GM23248 (cell line): ENCODE measurements at regions not wholly inside any gene's neighbourhood (a gene's known extent, or its start where the extent isn't known, plus 50 kb on each side); places are given as distances from the start of the nearest gene placed in this dataset.

Source experiments
- DNase-seq: peaks from one replicate; pipeline ENCODE4 v3.0.0-alpha.2; 2015
- H2AFZ ChIP-seq: fragments of 200-600 bp; sonication (generic); 2 replicates; pipeline ENCODE4 v1.6.1; 2016; ENCODE audit warnings: antibody characterized with exemption
- H3F3A ChIP-seq: fragments of 200-600 bp; sonication (generic); 2 replicates; pipeline ENCODE4 v1.6.1; 2016; ENCODE audit warnings: mild to moderate bottlenecking, antibody characterized with exemption, mixed run types; ENCODE audit not compliant: insufficient read depth
- H3K27ac ChIP-seq: fragments of 200-600 bp; sonication (generic); 2 replicates; pipeline ENCODE4 v1.5.1; 2016; ENCODE audit warnings: mild to moderate bottlenecking
- H3K27me3 ChIP-seq: fragments of 200-600 bp; sonication (generic); replicated peaks from 2 replicates; pipeline ENCODE4 v1.6.1; 2016; ENCODE audit warnings: mild to moderate bottlenecking; ENCODE audit not compliant: insufficient read depth
- H3K36me3 ChIP-seq: fragments of 200-600 bp; sonication (generic); 2 replicates; pipeline ENCODE4 v1.6.1; 2016; ENCODE audit warnings: low read depth, mild to moderate bottlenecking
- H3K4me1 ChIP-seq: fragments of 200-600 bp; sonication (generic); 2 replicates; pipeline ENCODE4 v1.6.1; 2016; ENCODE audit warnings: mild to moderate bottlenecking; ENCODE audit not compliant: insufficient read depth
- H3K4me2 ChIP-seq: fragments of 200-600 bp; sonication (generic); one replicate; pipeline ENCODE4 v1.6.1; 2016; ENCODE audit warnings: mild to moderate bottlenecking; ENCODE audit not compliant: unreplicated experiment
- H3K4me3 ChIP-seq: fragments of 200-600 bp; sonication (generic); 2 replicates; pipeline ENCODE4 v1.5.1; 2016; ENCODE audit warnings: mild to moderate bottlenecking
- H3K79me2 ChIP-seq: fragments of 200-600 bp; sonication (generic); 2 replicates; pipeline ENCODE4 v1.6.1; 2016; ENCODE audit warnings: mild to moderate bottlenecking; ENCODE audit not compliant: insufficient read depth
- H3K9ac ChIP-seq: fragments of 200-600 bp; sonication (generic); 2 replicates; pipeline ENCODE4 v1.6.1; 2016; ENCODE audit warnings: mild to moderate bottlenecking
- H3K9me2 ChIP-seq: fragments of 200-600 bp; sonication (generic); 2 replicates; pipeline ENCODE4 v1.6.1; 2016; ENCODE audit warnings: mixed run types, mild to moderate bottlenecking, moderate library complexity; ENCODE audit not compliant: insufficient read depth
- H3K9me3 ChIP-seq: fragments of 200-600 bp; sonication (generic); one replicate; pipeline ENCODE4 v1.6.1; 2017; ENCODE audit warnings: low read depth
- H4K20me1 ChIP-seq: fragments of 200-600 bp; sonication (generic); 2 replicates; pipeline ENCODE4 v1.6.0; 2016; ENCODE audit not compliant: insufficient read depth
- EZH2 ChIP-seq: fragments of 200-600 bp; sonication (generic); IDR thresholded peaks from 2 replicates; pipeline ENCODE4 v1.6.1; 2018; ENCODE audit warnings: antibody characterized with exemption, mild to moderate bottlenecking; ENCODE audit not compliant: insufficient read depth, poor library complexity, severe bottlenecking
- EZH2phosphoT487 ChIP-seq: fragments of 200-600 bp; sonication (generic); IDR thresholded peaks from 2 replicates; pipeline ENCODE4 v1.6.1; 2018; ENCODE audit warnings: antibody characterized with exemption, moderate library complexity, mild to moderate bottlenecking, low read depth; ENCODE audit not compliant: insufficient read depth
- WGBS, 2 experiments: methylation state at CpG; one replicate each; pipeline ENCODE4 v1.1.6; 2015 to 2017; ENCODE audit warnings: low lambda C conversion rate in 2 of 2, low coverage in 1 of 2; ENCODE audit errors: missing lambda C conversion rate in 2 of 2; 5-methylcytosine and 5-hydroxymethylcytosine counted together
- in situ Hi-C: fragments of 300-500 bp; cut with MboI; formaldehyde crosslinking; loops from 2 replicates; pipeline ENCODE4 v1.15.0; 2020

- Histone ChIP-seq H3K9me3 (no peaks in the 10 kb centered on the region), H3K4me2 (no peak overlapping the region), H3K4me1 (no peaks in the 10 kb centered on the region), H3K9ac (no peak overlapping the region), H2AFZ (no peak overlapping the region), H3K4me3 (no peak overlapping the region), H3F3A (no peaks in the 10 kb centered on the region), H3K27me3 (no peaks in the 10 kb centered on the region), H3K27ac (no peak overlapping the region), H3K9me2 (no peaks in the 10 kb centered on the region), H4K20me1 (no peaks in the 10 kb centered on the region), H3K36me3 (no peaks in the 10 kb centered on the region), H3K79me2 (peaks cover 31% of the 10 kb centered on the region)
- WGBS, 2 experiments = 94% methylated on average over 2 of the region's 2 CpGs
- TF ChIP-seq EZH2 = no peak
- TF ChIP-seq EZH2phosphoT487 = no peak
- in situ Hi-C loops = no loop called here
- no peak for DNase-seq
Measured at GRCh38 chr17:72448019-72448418, 327.2 kb downstream of the SOX9 start.

- peaks cover 12% of the 10 kb centered on the region for H3K4me1 ChIP-seq
- H3F3A ChIP-seq = no peaks in the 10 kb centered on the region
- H3K9me3 ChIP-seq = no peaks in the 10 kb centered on the region
- H3K4me2 ChIP-seq = no peak overlapping the region
- no peak overlapping the region for H3K27ac ChIP-seq
- no peaks in the 10 kb centered on the region for H3K27me3 ChIP-seq
- H3K4me3 ChIP-seq = no peak overlapping the region
- no peak for DNase-seq
- TF ChIP-seq EZH2phosphoT487 (no peak), EZH2 (no peak)
- H3K36me3 ChIP-seq = no peaks in the 10 kb centered on the region
- WGBS, 2 experiments = 47 to 53% methylated on average over 5 of the region's 5 CpGs
- no peak overlapping the region for H3K9ac ChIP-seq
- H4K20me1 ChIP-seq = no peaks in the 10 kb centered on the region
- H3K79me2 ChIP-seq = peaks cover 34% of the 10 kb centered on the region
- no peak overlapping the region for H2AFZ ChIP-seq
- in situ Hi-C loops = no loop called here
- no peaks in the 10 kb centered on the region for H3K9me2 ChIP-seq
Measured at GRCh38 chr17:72452286-72453173, 331.7 kb downstream of the SOX9 start.

GRCh38 chr17:72454342-72454741 lies 333.5 kb downstream of the SOX9 start:
- in situ Hi-C loops = no loop called here
- no peak for DNase-seq
- H3K9me2 ChIP-seq = no peaks in the 10 kb centered on the region
- no peak overlapping the region for H3K27ac ChIP-seq
- no peaks in the 10 kb centered on the region for H3K27me3 ChIP-seq
- no peak overlapping the region for H3K4me2 ChIP-seq
- H3K9ac ChIP-seq = no peak overlapping the region
- WGBS, 2 experiments = 83 to 86% methylated on average over 4 of the region's 4 CpGs
- peaks cover 52% of the 10 kb centered on the region for H3K79me2 ChIP-seq
- peaks cover 12% of the 10 kb centered on the region for H3K4me1 ChIP-seq
- no peaks in the 10 kb centered on the region for H3K36me3 ChIP-seq
- no peaks in the 10 kb centered on the region for H3F3A ChIP-seq
- H3K4me3 ChIP-seq = no peak overlapping the region
- TF ChIP-seq EZH2phosphoT487 (no peak), EZH2 (no peak)
- H3K9me3 ChIP-seq = no peaks in the 10 kb centered on the region
- H2AFZ ChIP-seq = no peak overlapping the region
- H4K20me1 ChIP-seq = no peaks in the 10 kb centered on the region

DNA sequence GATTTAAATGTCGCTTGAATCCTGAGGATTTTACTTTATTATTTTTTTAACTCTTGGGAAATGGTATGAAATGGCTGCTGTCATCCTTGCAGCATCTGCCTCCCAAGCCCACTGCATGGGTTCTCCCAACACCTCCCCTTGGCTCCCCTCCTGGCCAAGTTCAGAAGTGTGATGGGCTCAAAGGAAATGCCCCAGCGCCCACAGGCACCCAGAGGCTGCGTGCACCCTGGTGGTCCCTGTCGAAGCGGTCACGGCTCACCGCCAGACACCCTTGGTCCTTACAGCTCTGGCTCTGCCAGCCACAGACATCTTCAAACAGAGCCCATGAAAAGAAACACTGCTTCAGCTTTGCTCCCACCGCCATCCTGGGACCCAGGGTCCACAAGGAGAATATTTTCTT lies 334.7 kb downstream of the SOX9 start:
- no peak for DNase-seq
- Histone ChIP-seq H2AFZ (peak overlapping the region; percentile 35; the same call in 1 of the 2 replicates), H3K4me2 (peak overlapping the region; percentile 48), H3K9me3 (no peaks in the 10 kb centered on the region), H3K36me3 (no peaks in the 10 kb centered on the region), H3K9me2 (no peaks in the 10 kb centered on the region), H3F3A (no peaks in the 10 kb centered on the region), H3K9ac (peak overlapping the region; percentile 8; the same call in 1 of the 2 replicates), H3K4me1 (peaks cover 12% of the 10 kb centered on the region), H3K79me2 (peaks cover 57% of the 10 kb centered on the region), H3K27ac (no peak overlapping the region), H3K4me3 (no peak overlapping the region), H4K20me1 (no peaks in the 10 kb centered on the region), H3K27me3 (no peaks in the 10 kb centered on the region)
- TF ChIP-seq EZH2phosphoT487 = no peak
- TF ChIP-seq EZH2 = no peak
- in situ Hi-C loops = no loop called here
- WGBS, 2 experiments = 52 to 59% methylated on average over 8 of the region's 8 CpGs
